SK-N-SH (cell line): ENCODE measurements at regions not wholly inside any gene's neighbourhood (a gene's known extent, or its start where the extent isn't known, plus 50 kb on each side); places are given as distances from the start of the nearest gene placed in this dataset.

Source experiments
- CTCF ChIA-PET: fragments of 300-600, 350-600 bp; formaldehyde crosslinking; extraction: SDS; loops from one replicate; lab custom pipeline; 2021; lab: Yijun Ruan, JAX
- POLR2A ChIA-PET: fragments of 350-600 bp; sonication (Branson Sonifier 250); formaldehyde crosslinking; extraction: SDS; loops from one replicate; lab custom pipeline; 2020; ENCODE audit warnings: antibody characterized with exemption, inconsistent platforms; lab: Yijun Ruan, JAX
- DNase-seq: peaks from one replicate; pipeline ENCODE4 v3.0.0; 2012
- H2AFZ ChIP-seq: fragments of 200-600 bp; sonication (generic); 2 replicates; pipeline ENCODE4 v1.8.1; 2016; ENCODE audit warnings: antibody characterized with exemption, mild to moderate bottlenecking, low read depth
- H3F3A ChIP-seq: fragments of 200-600 bp; sonication (generic); replicated peaks from 2 replicates; pipeline ENCODE3; 2016; ENCODE audit warnings: antibody characterized with exemption, mild to moderate bottlenecking; ENCODE audit not compliant: insufficient read depth
- H3K27ac ChIP-seq, 2 experiments: fragments of 200-500 bp in 1 of 2; fragments of 200-600 bp in 1 of 2; sonication (Bioruptor generic) in 1 of 2; sonication (generic), shearing (Covaris generic) in 1 of 2; 2 replicates each; pipeline versions ENCODE4 v1.5.1 to v1.6.1; 2014 to 2016; ENCODE audit warnings: low read depth in 2 of 2, inconsistent platforms in 1 of 2, low read length in 1 of 2, mild to moderate bottlenecking in 1 of 2, mixed read lengths in 1 of 2
- H3K27me3 ChIP-seq: fragments of 200-600 bp; sonication (generic), shearing (Covaris generic); 2 replicates; pipeline ENCODE4 v1.6.1; 2016; ENCODE audit warnings: mixed run types; ENCODE audit not compliant: insufficient read depth
- H3K36me3 ChIP-seq, 2 experiments: fragments of 200-500 bp in 1 of 2; fragments of 200-600 bp in 1 of 2; sonication (Bioruptor generic) in 1 of 2; sonication (generic) in 1 of 2; replicated peaks in 1 of 2; 2 replicates each; pipeline versions ENCODE3 to v1.5.1; 2014 to 2016; ENCODE audit warnings: low read length in 1 of 2, mild to moderate bottlenecking in 1 of 2; ENCODE audit not compliant: insufficient read depth in 2 of 2, control insufficient read depth in 1 of 2
- H3K4me1 ChIP-seq, 2 experiments: fragments of 200-500 bp in 1 of 2; fragments of 200-600 bp in 1 of 2; sonication (Bioruptor generic) in 1 of 2; sonication (generic), shearing (Covaris generic) in 1 of 2; 2 replicates each; pipeline versions ENCODE4 v1.5.1 to v1.6.1; 2014 to 2016; ENCODE audit warnings: low read depth in 1 of 2, low read length in 1 of 2, mixed run types in 1 of 2; ENCODE audit not compliant: insufficient read depth in 2 of 2, control insufficient read depth in 1 of 2
- H3K4me2 ChIP-seq: fragments of 200-600 bp; sonication (generic), shearing (Covaris generic); 2 replicates; pipeline ENCODE4 v1.6.1; 2017; ENCODE audit warnings: mixed run types
- H3K4me3 ChIP-seq, 2 experiments: fragments of 200-500 bp in 1 of 2; fragments of 200-600 bp in 1 of 2; sonication (Bioruptor generic) in 1 of 2; sonication (generic), shearing (Covaris generic) in 1 of 2; 2 replicates each; pipeline versions ENCODE4 v1.5.1 to v1.8.1; 2014 to 2016; ENCODE audit warnings: low read depth in 2 of 2, inconsistent platforms in 1 of 2, low read length in 1 of 2, mild to moderate bottlenecking in 1 of 2, mixed read lengths in 1 of 2, moderate library complexity in 1 of 2
- H3K79me2 ChIP-seq: fragments of 200-600 bp; sonication (generic); 2 replicates; pipeline ENCODE4 v1.8.1; 2017; ENCODE audit warnings: mild to moderate bottlenecking; ENCODE audit not compliant: insufficient read depth
- H3K9ac ChIP-seq: fragments of 200-600 bp; sonication (generic); 2 replicates; pipeline ENCODE4 v1.6.1; 2017; ENCODE audit warnings: mixed run types
- H3K9me2 ChIP-seq: fragments of 200-600 bp; sonication (generic); 2 replicates; pipeline ENCODE4 v1.6.1; 2017; ENCODE audit warnings: mixed run types
- H3K9me3 ChIP-seq: fragments of 200-600 bp; sonication (generic); 2 replicates; pipeline ENCODE4 v1.6.1; 2017; ENCODE audit warnings: mixed run types, mild to moderate bottlenecking, moderate library complexity
- H4K20me1 ChIP-seq: fragments of 200-600 bp; sonication (generic); 2 replicates; pipeline ENCODE4 v1.6.1; 2017; ENCODE audit warnings: mild to moderate bottlenecking, mixed run types; ENCODE audit not compliant: insufficient read depth
- CHD2 ChIP-seq: fragments of 150-350 bp; IDR thresholded peaks from 2 replicates; pipeline ENCODE4 v1.6.1; 2018; ENCODE audit warnings: low read length; ENCODE audit not compliant: partially characterized antibody
- CTCF ChIP-seq: fragments of 200-600 bp; sonication (generic); IDR thresholded peaks from 2 replicates; pipeline ENCODE4 v1.6.1; 2017; ENCODE audit warnings: antibody characterized with exemption, mild to moderate bottlenecking, moderate library complexity
- EP300 ChIP-seq, 2 experiments: IDR thresholded peaks; 2 replicates each; pipeline versions ENCODE4 v1.4.0 to v1.6.1; 2012; ENCODE audit warnings: borderline replicate concordance in 1 of 2, low read depth in 1 of 2, low read length in 1 of 2
- FOXJ3 ChIP-seq: sonication (generic); formaldehyde crosslinking; IDR thresholded peaks from 2 replicates; pipeline ENCODE4 v1.5.1; 2020; ENCODE audit warnings: mild to moderate bottlenecking, missing genetic modification reagents
- IRF3 ChIP-seq: fragments of 150-350 bp; IDR thresholded peaks from 2 replicates; pipeline ENCODE4 v1.6.1; 2016; ENCODE audit warnings: mild to moderate bottlenecking, low read depth, low read length
- MAX ChIP-seq: IDR thresholded peaks from 2 replicates; pipeline ENCODE4 v1.4.0; 2012; ENCODE audit warnings: low read depth
- NRF1 ChIP-seq: IDR thresholded peaks from 2 replicates; pipeline ENCODE4 v1.6.1; 2012; ENCODE audit warnings: low read depth, mild to moderate bottlenecking, low read length
- PBX3 ChIP-seq: IDR thresholded peaks from 2 replicates; pipeline ENCODE4; 2012
- POLR2AphosphoS5 ChIP-seq: IDR thresholded peaks from 2 replicates; pipeline ENCODE4 v1.6.1; 2012; ENCODE audit warnings: low read depth, low read length
- REST ChIP-seq: IDR thresholded peaks from 2 replicates; pipeline ENCODE4 v1.6.1; 2012; ENCODE audit warnings: mild to moderate bottlenecking, low read depth, low read length, moderate library complexity
- RFX5 ChIP-seq: IDR thresholded peaks from 2 replicates; pipeline ENCODE4 v1.6.1; 2012; ENCODE audit warnings: mild to moderate bottlenecking, improper control_type of control experiment, low read length
- TEAD4 ChIP-seq: IDR thresholded peaks from 2 replicates; pipeline ENCODE4 v1.4.0; 2012; ENCODE audit warnings: mild to moderate bottlenecking, borderline replicate concordance; ENCODE audit not compliant: insufficient read depth
- USF1 ChIP-seq: IDR thresholded peaks from 2 replicates; pipeline ENCODE4 v1.4.0; 2012; ENCODE audit warnings: low read depth, borderline replicate concordance
- USF2 ChIP-seq: fragments of 150-350 bp; IDR thresholded peaks from 2 replicates; pipeline ENCODE4 v1.6.1; 2017; ENCODE audit warnings: antibody characterized with exemption, low read length, low read depth, borderline replicate concordance
- WGBS: methylation state at CpG from one replicate; pipeline ENCODE4 v1.1.6; 2017; ENCODE audit warnings: low lambda C conversion rate; 5-methylcytosine and 5-hydroxymethylcytosine counted together

GRCh38 chr12:127301876-127302275, 965.1 kb upstream of the TMEM132C start:
- no peaks in the 10 kb centered on the region for H3K27me3 ChIP-seq
- H3K9ac ChIP-seq, result no peak overlapping the region
- DNase-seq, result no peak
- POLR2A ChIA-PET, result no interaction called here
- no peaks in the 10 kb centered on the region for H3K4me1 ChIP-seq
- no peaks in the 10 kb centered on the region for H3K79me2 ChIP-seq
- H3F3A ChIP-seq, result no peaks in the 10 kb centered on the region
- no peak for TF ChIP-seq IRF3
- no peak for TF ChIP-seq USF2
- TF ChIP-seq CHD2, result no peak
- TF ChIP-seq FOXJ3 (CRISPR knock-in tag), result no peak
- no peak for TF ChIP-seq CTCF
- TF ChIP-seq TEAD4, result no peak
- TF ChIP-seq USF1, result no peak
- no peak for TF ChIP-seq POLR2AphosphoS5
- no peak for TF ChIP-seq MAX
- no peak for TF ChIP-seq PBX3
- no peak for TF ChIP-seq EP300 (IDR thresholded peaks at IDR 0.05; ENCODE audit: borderline replicate concordance in 1 of 2, low read depth in 1 of 2, low read length in 1 of 2)
- TF ChIP-seq REST, result no peak
- no peak for TF ChIP-seq RFX5
- no peak for TF ChIP-seq NRF1
- TF ChIP-seq, all 33 proteins: peak for 0
- Histone ChIP-seq H3K9me2 (no peaks in the 10 kb centered on the region), H2AFZ (no peak overlapping the region), H3K36me3 (no peaks in the 10 kb centered on the region), H4K20me1 (no peaks in the 10 kb centered on the region), H3K4me2 (no peak overlapping the region), H3K9me3 (no peaks in the 10 kb centered on the region), H3K4me3 (no peak overlapping the region), H3K27ac (no peak overlapping the region)
- 0% methylated on average over 1 of the region's 1 CpG for WGBS
- CTCF ChIA-PET, result interaction anchor here (1.9 to 3.2 kb wide), 2 partner anchors 9 to 194 kb away, joined by 11 to 13 read pairs; no protein-coding TSS in a partner anchor
